Caco-2 (cell line): ENCODE measurements at regions not wholly inside any gene's neighbourhood (a gene's known extent, or its start where the extent isn't known, plus 50 kb on each side); places are given as distances from the start of the nearest gene placed in this dataset.

Experiments used
- BruUV-seq: library from RNA; stranded (reverse); fragments of 400-500 nt; replicated peaks from 2 replicates; lab custom pipeline; 2021; lab: Mats Ljungman, UMichigan
- CTCF ChIA-PET: fragments of 300-600 bp; sonication (Branson Sonifier 250); formaldehyde crosslinking; loops from one replicate; lab custom pipeline; 2022; ENCODE audit warnings: antibody characterized with exemption; lab: Charles Lee
- POLR2A ChIA-PET: fragments of 300-600 bp; sonication (Branson Sonifier 250); formaldehyde crosslinking; loops from one replicate; lab custom pipeline; 2022; ENCODE audit warnings: antibody characterized with exemption; lab: Charles Lee
- DNase-seq, 2 experiments: peaks; one replicate each; pipeline versions ENCODE4 v3.0.0 to v3.0.0-alpha.2; 2020 to 2022
- H3K27me3 ChIP-seq: replicated peaks from 2 replicates; pipeline ENCODE4 v1.6.0; 2011; ENCODE audit warnings: low read length; ENCODE audit not compliant: control insufficient read depth, insufficient read depth
- H3K36me3 ChIP-seq: 2 replicates; pipeline ENCODE4 v1.5.1; 2011; ENCODE audit warnings: low read length; ENCODE audit not compliant: control insufficient read depth, insufficient read depth
- H3K4me1 ChIP-seq: fragments of 250-450 bp; sonication (Bioruptor Pico); 2 replicates; pipeline ENCODE4 v1.5.1; 2020; ENCODE audit warnings: mild to moderate bottlenecking
- H3K4me3 ChIP-seq: 2 replicates; pipeline ENCODE4 v1.5.1; 2011; ENCODE audit warnings: low read depth, mild to moderate bottlenecking, control low read depth, low read length
- H3K9me3 ChIP-seq: fragments of 250-450 bp; sonication (Bioruptor Pico); 2 replicates; pipeline ENCODE4 v1.5.1; 2020; ENCODE audit warnings: mild to moderate bottlenecking, moderate library complexity
- H3K27ac Mint-ChIP-seq: one replicate; pipeline ENCODE4 v1.8.0; 2022; ENCODE audit warnings: mixed read lengths; ENCODE audit not compliant: unreplicated experiment
- H3K27me3 Mint-ChIP-seq: one replicate; pipeline ENCODE4 v1.8.0; 2022; ENCODE audit warnings: mixed read lengths; ENCODE audit not compliant: insufficient read depth, unreplicated experiment
- H3K36me3 Mint-ChIP-seq: one replicate; pipeline ENCODE4 v1.8.0; 2022; ENCODE audit warnings: mild to moderate bottlenecking, mixed read lengths; ENCODE audit not compliant: insufficient read depth, unreplicated experiment
- H3K4me1 Mint-ChIP-seq: one replicate; pipeline ENCODE4 v1.8.0; 2022; ENCODE audit warnings: low read depth, mixed read lengths; ENCODE audit not compliant: unreplicated experiment
- H3K4me3 Mint-ChIP-seq: one replicate; pipeline ENCODE4 v1.8.0; 2022; ENCODE audit warnings: mild to moderate bottlenecking, moderate library complexity, mixed read lengths; ENCODE audit not compliant: unreplicated experiment
- H3K9me3 Mint-ChIP-seq: one replicate; pipeline ENCODE4 v1.8.0; 2022; ENCODE audit warnings: mixed read lengths; ENCODE audit not compliant: unreplicated experiment
- intact Hi-C: fragments of 100-400 bp; cut with micrococcal nuclease; formaldehyde crosslinking; loops from one replicate; pipeline ENCODE4 v1.10.0; 2022; ENCODE audit not compliant: unreplicated experiment
- TF ChIP-seq, protein P1 (sequence below), 2 experiments: fragments of 200-600 bp in 1 of 2; IDR thresholded peaks; 1 replicate in 1 of 2; 2 replicates in 1 of 2; pipeline versions ENCODE4 v1.5.1 to v1.8.0; 2011 to 2022; ENCODE audit warnings: antibody characterized with exemption in 1 of 2, control low read depth in 1 of 2, inconsistent platforms in 1 of 2, low read depth in 1 of 2, low read length in 1 of 2, mild to moderate bottlenecking in 1 of 2, moderate library complexity in 1 of 2; ENCODE audit not compliant: insufficient read depth in 1 of 2, severe bottlenecking in 1 of 2, unreplicated experiment in 1 of 2

GRCh38 chr7:20503278-20503950, 112.1 kb upstream of the ABCB5 start:
- H3K4me3 ChIP-seq = no peak overlapping the region
- no peak for DNase-seq
- ChIA-PET POLR2A (no interaction called here), CTCF (no interaction called here)
- no peaks in the 10 kb centered on the region for H3K36me3 ChIP-seq
- Mint-ChIP-seq H3K4me3 (no peak overlapping the region), H3K36me3 (no peaks in the 10 kb centered on the region), H3K4me1 (peaks cover 6% of the 10 kb centered on the region), H3K9me3 (peaks cover 28% of the 10 kb centered on the region), H3K27me3 (no peaks in the 10 kb centered on the region), H3K27ac (no peak overlapping the region)
- H3K4me1 ChIP-seq = no peaks in the 10 kb centered on the region
- H3K27me3 ChIP-seq = no peaks in the 10 kb centered on the region
- TF ChIP-seq, protein P1, sequence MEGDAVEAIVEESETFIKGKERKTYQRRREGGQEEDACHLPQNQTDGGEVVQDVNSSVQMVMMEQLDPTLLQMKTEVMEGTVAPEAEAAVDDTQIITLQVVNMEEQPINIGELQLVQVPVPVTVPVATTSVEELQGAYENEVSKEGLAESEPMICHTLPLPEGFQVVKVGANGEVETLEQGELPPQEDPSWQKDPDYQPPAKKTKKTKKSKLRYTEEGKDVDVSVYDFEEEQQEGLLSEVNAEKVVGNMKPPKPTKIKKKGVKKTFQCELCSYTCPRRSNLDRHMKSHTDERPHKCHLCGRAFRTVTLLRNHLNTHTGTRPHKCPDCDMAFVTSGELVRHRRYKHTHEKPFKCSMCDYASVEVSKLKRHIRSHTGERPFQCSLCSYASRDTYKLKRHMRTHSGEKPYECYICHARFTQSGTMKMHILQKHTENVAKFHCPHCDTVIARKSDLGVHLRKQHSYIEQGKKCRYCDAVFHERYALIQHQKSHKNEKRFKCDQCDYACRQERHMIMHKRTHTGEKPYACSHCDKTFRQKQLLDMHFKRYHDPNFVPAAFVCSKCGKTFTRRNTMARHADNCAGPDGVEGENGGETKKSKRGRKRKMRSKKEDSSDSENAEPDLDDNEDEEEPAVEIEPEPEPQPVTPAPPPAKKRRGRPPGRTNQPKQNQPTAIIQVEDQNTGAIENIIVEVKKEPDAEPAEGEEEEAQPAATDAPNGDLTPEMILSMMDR (IDR thresholded peaks at IDR 0.05; ENCODE audit: insufficient read depth in 1 of 2, low read depth in 1 of 2, low read length in 1 of 2, severe bottlenecking in 1 of 2, unreplicated experiment in 1 of 2) = no peak
- 0 out of 2 replicates have a peak, but pooled peaks cover 3% of the 10 kb centered on the region for H3K9me3 ChIP-seq
- no TSS peak for BruUV-seq
- intact Hi-C loops = no loop called here

DNA sequence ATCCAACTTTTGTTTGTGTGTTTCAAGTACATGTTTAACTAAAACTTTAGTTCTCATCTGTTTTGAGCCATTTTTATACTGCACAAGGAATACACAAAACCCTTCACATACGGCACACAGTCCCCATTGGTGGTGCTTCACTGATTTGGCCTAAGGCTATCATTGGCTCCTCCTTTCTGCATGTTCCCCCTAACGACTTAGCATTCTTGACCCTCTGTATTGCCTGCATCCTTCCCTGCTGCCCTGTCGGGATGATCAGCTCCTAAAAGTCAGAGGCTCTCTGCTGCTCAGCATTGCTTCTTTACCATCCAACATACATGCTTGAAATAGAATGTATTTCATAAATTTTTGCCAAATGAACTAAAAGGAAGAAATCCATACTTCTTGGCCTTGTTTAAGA, 111.4 kb upstream of the ABCB5 start:
- CTCF ChIA-PET = no interaction called here
- no TSS peak for BruUV-seq
- H3K27ac Mint-ChIP-seq = no peak overlapping the region

DNA sequence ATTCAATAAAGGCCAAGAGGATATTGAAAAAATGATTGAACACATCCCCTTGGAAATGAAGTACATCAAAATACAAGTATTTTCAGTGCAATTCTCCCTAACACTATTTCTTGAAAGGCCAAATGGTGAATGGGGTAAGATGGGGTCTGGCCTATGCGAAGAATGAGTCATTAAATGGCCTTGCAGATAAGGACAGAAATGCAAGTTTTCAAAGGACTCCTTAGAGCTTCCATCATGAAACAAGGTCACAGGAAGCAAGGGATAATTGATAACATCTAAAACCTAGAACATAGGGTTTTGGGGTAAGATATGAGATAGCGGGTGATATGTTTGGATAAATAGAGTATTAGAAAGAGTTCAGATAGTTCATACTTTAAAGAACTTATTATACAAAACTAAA, 109.3 kb upstream of the ABCB5 start:
- TF ChIP-seq, protein P1 (IDR thresholded peaks at IDR 0.05; ENCODE audit: insufficient read depth in 1 of 2, low read depth in 1 of 2, low read length in 1 of 2, severe bottlenecking in 1 of 2, unreplicated experiment in 1 of 2) = no peak
- H3K36me3 Mint-ChIP-seq = no peaks in the 10 kb centered on the region
- H3K9me3 ChIP-seq = no peaks in the 10 kb centered on the region
- no peaks in the 10 kb centered on the region for H3K4me1 ChIP-seq
- no peak overlapping the region for H3K4me3 Mint-ChIP-seq
- BruUV-seq = no TSS peak
- peaks cover 2% of the 10 kb centered on the region for H3K27me3 Mint-ChIP-seq
- CTCF ChIA-PET = no interaction called here
- no peak for DNase-seq
- H3K9me3 Mint-ChIP-seq = peaks cover 2% of the 10 kb centered on the region
- POLR2A ChIA-PET = no interaction called here
- H3K4me3 ChIP-seq = no peak overlapping the region
- intact Hi-C loops = no loop called here
- no peaks in the 10 kb centered on the region for H3K36me3 ChIP-seq
- H3K27ac Mint-ChIP-seq = no peak overlapping the region
- no peaks in the 10 kb centered on the region for H3K27me3 ChIP-seq
- H3K4me1 Mint-ChIP-seq = peaks cover 6% of the 10 kb centered on the region

More for the DNA sequence above, 111.4 kb upstream of the ABCB5 start:
- intact Hi-C loops = no loop called here
- Histone ChIP-seq H3K27me3 (no peaks in the 10 kb centered on the region), H3K36me3 (no peaks in the 10 kb centered on the region), H3K4me3 (no peak overlapping the region), H3K4me1 (no peaks in the 10 kb centered on the region), H3K9me3 (no peaks in the 10 kb centered on the region)
- Mint-ChIP-seq H3K4me1 (peaks cover 6% of the 10 kb centered on the region), H3K36me3 (no peaks in the 10 kb centered on the region), H3K4me3 (no peak overlapping the region), H3K27me3 (no peaks in the 10 kb centered on the region), H3K9me3 (peaks cover 22% of the 10 kb centered on the region)
- TF ChIP-seq, protein P1 (IDR thresholded peaks at IDR 0.05; ENCODE audit: insufficient read depth in 1 of 2, low read depth in 1 of 2, low read length in 1 of 2, severe bottlenecking in 1 of 2, unreplicated experiment in 1 of 2) = no peak
- DNase-seq = no peak
- POLR2A ChIA-PET = no interaction called here
